BE2C (cell line): ENCODE measurements at regions not wholly inside any gene's neighbourhood (a gene's known extent, or its start where the extent isn't known, plus 50 kb on each side); places are given as distances from the start of the nearest gene placed in this dataset.

Source experiments
- DNase-seq: peaks from one replicate; pipeline ENCODE4 v3.0.0-alpha.2; 2020
- H3K27me3 ChIP-seq: fragments of 250-450 bp; sonication (Bioruptor Pico); 2 replicates; pipeline ENCODE4 v1.5.1; 2020; ENCODE audit warnings: mild to moderate bottlenecking
- H3K36me3 ChIP-seq: fragments of 250-450 bp; sonication (Bioruptor Pico); 2 replicates; pipeline ENCODE4 v1.5.1; 2020; ENCODE audit warnings: mild to moderate bottlenecking
- H3K4me1 ChIP-seq: fragments of 250-450 bp; sonication (Bioruptor Pico); 2 replicates; pipeline ENCODE4 v1.5.1; 2020
- H3K4me3 ChIP-seq: 2 replicates; pipeline ENCODE4 v1.5.1; 2011; ENCODE audit warnings: low read depth, low read length
- H3K9me3 ChIP-seq: fragments of 250-450 bp; sonication (Bioruptor Pico); 2 replicates; pipeline ENCODE4 v1.5.1; 2020
- CTCF ChIP-seq: IDR thresholded peaks from 2 replicates; pipeline ENCODE4 v1.5.1; 2012; ENCODE audit warnings: mild to moderate bottlenecking, low read depth, low read length

DNA sequence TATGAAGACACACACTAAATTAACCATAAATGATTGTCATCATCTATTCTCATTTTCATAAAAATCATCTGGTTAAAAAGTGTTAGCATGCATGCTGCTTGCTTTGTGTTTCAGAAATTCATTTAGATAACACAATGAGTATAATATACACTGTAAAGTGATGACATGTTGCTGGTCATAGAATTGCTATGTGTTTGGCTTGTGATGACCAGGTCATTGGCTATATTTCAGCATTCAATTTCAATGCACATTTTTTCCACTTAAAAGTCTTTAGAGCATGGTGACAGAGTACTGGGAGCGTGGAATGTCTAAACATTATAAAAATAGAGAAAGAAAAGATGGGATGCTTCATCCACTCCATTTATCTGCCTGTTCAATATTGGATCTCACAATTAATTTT is 1291.1 kb upstream of the MAP3K7 start:
- Histone ChIP-seq H3K36me3 (no peaks in the 10 kb centered on the region), H3K4me1 (no peaks in the 10 kb centered on the region; the same call in 1 of the 2 replicates), H3K4me3 (no peak overlapping the region), H3K9me3 (no peaks in the 10 kb centered on the region), H3K27me3 (no peaks in the 10 kb centered on the region)
- no peak for DNase-seq
- no peak for TF ChIP-seq CTCF

DNA sequence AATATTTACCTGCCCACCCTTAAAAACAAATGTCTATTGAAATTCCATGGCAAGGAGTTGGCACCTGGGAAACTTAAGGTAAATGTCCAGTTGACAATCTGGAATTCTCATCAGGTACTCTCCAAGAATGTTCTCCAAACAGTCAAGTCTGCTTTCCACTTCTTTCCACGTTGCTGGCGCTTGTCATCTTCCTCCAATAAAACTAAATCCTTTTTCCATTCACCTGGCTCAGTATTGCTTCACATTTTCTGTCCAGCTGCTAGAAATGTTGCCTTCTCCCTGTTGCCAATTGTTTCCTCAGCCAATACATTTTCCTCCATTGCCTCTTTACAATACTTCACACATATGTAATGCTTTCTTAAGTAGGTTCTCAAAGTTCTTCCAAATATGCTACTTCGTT is 1288.1 kb upstream of the MAP3K7 start:
- no peaks in the 10 kb centered on the region for H3K27me3 ChIP-seq
- no peak overlapping the region for H3K4me3 ChIP-seq
- no peak for TF ChIP-seq CTCF
- H3K4me1 ChIP-seq: no peaks in the 10 kb centered on the region; the same call in 1 of the 2 replicates
- no peaks in the 10 kb centered on the region for H3K9me3 ChIP-seq
- no peaks in the 10 kb centered on the region for H3K36me3 ChIP-seq
- DNase-seq: no peak

- H3K9me3 ChIP-seq: no peaks in the 10 kb centered on the region
- H3K36me3 ChIP-seq: no peaks in the 10 kb centered on the region
- no peak for DNase-seq
- H3K4me3 ChIP-seq: no peak overlapping the region
- H3K27me3 ChIP-seq: no peaks in the 10 kb centered on the region
- TF ChIP-seq CTCF: no peak
- H3K4me1 ChIP-seq: peaks cover 3% of the 10 kb centered on the region
These were observed 1281.8 kb upstream of the MAP3K7 start for GRCh38 chr6:91868539-91869202.

- Histone ChIP-seq H3K4me3 (no peak overlapping the region), H3K27me3 (no peaks in the 10 kb centered on the region), H3K9me3 (no peaks in the 10 kb centered on the region), H3K4me1 (peaks cover 3% of the 10 kb centered on the region), H3K36me3 (no peaks in the 10 kb centered on the region)
- TF ChIP-seq CTCF: no peak
- peak; percentile 36 for DNase-seq
These were observed 1279.0 kb upstream of the MAP3K7 start for GRCh38 chr6:91865889-91866288.

- H3K9me3 ChIP-seq: no peaks in the 10 kb centered on the region
- H3K4me3 ChIP-seq: no peak overlapping the region
- H3K4me1 ChIP-seq: peaks cover 3% of the 10 kb centered on the region
- no peaks in the 10 kb centered on the region for H3K36me3 ChIP-seq
- H3K27me3 ChIP-seq: no peaks in the 10 kb centered on the region
- DNase-seq: no peak
- no peak for TF ChIP-seq CTCF
These were observed 1278.0 kb upstream of the MAP3K7 start for GRCh38 chr6:91864911-91865310.

- no peak for DNase-seq
- H3K4me1 ChIP-seq: peaks cover 1% of the 10 kb centered on the region
- H3K36me3 ChIP-seq: no peaks in the 10 kb centered on the region
- no peak overlapping the region for H3K4me3 ChIP-seq
- TF ChIP-seq CTCF: no peak
- H3K27me3 ChIP-seq: no peaks in the 10 kb centered on the region
- no peaks in the 10 kb centered on the region for H3K9me3 ChIP-seq
These were observed 1273.9 kb upstream of the MAP3K7 start for GRCh38 chr6:91860541-91861335.
